ENCODE measurements at regions not wholly inside any gene's neighbourhood (a gene's known extent, or its start where the extent isn't known, plus 50 kb on each side); places are given as distances from the start of the nearest gene placed in this dataset.

DNA sequence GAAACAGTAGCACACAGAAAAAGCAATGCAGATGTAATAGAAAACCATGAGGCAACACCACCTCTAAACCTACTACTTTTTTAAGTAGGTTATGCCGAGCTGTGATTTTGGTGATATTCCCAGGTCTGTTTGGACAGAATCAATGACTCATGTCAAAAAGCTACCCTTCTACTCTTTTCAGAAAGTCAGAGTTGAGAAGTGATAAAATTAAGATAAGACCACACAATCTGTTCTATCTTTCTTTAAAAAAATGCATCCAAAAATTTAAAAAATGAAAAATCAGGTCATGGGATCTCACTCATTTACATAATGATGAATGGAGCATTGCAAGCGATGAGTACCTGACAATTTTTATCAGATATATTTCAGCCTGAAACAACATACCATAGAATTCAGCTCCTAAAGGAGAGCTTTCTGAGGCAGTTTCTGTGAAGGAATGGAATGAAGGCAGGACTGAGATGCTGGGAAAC lies 826.3 kb downstream of the BCL11A start:
- TF ChIP-seq, protein P1, sequence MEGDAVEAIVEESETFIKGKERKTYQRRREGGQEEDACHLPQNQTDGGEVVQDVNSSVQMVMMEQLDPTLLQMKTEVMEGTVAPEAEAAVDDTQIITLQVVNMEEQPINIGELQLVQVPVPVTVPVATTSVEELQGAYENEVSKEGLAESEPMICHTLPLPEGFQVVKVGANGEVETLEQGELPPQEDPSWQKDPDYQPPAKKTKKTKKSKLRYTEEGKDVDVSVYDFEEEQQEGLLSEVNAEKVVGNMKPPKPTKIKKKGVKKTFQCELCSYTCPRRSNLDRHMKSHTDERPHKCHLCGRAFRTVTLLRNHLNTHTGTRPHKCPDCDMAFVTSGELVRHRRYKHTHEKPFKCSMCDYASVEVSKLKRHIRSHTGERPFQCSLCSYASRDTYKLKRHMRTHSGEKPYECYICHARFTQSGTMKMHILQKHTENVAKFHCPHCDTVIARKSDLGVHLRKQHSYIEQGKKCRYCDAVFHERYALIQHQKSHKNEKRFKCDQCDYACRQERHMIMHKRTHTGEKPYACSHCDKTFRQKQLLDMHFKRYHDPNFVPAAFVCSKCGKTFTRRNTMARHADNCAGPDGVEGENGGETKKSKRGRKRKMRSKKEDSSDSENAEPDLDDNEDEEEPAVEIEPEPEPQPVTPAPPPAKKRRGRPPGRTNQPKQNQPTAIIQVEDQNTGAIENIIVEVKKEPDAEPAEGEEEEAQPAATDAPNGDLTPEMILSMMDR (IDR thresholded peaks at IDR 0.05; ENCODE audit: poor library complexity, severe bottlenecking), result no peak
- TF ChIP-seq, protein P2, sequence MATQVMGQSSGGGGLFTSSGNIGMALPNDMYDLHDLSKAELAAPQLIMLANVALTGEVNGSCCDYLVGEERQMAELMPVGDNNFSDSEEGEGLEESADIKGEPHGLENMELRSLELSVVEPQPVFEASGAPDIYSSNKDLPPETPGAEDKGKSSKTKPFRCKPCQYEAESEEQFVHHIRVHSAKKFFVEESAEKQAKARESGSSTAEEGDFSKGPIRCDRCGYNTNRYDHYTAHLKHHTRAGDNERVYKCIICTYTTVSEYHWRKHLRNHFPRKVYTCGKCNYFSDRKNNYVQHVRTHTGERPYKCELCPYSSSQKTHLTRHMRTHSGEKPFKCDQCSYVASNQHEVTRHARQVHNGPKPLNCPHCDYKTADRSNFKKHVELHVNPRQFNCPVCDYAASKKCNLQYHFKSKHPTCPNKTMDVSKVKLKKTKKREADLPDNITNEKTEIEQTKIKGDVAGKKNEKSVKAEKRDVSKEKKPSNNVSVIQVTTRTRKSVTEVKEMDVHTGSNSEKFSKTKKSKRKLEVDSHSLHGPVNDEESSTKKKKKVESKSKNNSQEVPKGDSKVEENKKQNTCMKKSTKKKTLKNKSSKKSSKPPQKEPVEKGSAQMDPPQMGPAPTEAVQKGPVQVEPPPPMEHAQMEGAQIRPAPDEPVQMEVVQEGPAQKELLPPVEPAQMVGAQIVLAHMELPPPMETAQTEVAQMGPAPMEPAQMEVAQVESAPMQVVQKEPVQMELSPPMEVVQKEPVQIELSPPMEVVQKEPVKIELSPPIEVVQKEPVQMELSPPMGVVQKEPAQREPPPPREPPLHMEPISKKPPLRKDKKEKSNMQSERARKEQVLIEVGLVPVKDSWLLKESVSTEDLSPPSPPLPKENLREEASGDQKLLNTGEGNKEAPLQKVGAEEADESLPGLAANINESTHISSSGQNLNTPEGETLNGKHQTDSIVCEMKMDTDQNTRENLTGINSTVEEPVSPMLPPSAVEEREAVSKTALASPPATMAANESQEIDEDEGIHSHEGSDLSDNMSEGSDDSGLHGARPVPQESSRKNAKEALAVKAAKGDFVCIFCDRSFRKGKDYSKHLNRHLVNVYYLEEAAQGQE (IDR thresholded peaks at IDR 0.05; ENCODE audit: borderline replicate concordance), result no peak
